Stomach smooth muscle (tissue), 2 donors: ENCODE measurements at regions not wholly inside any gene's neighbourhood (a gene's known extent, or its start where the extent isn't known, plus 50 kb on each side); places are given as distances from the start of the nearest gene placed in this dataset.
"Not testable (repeated sequence)": the region's sequence is repeated elsewhere in the genome, so short reads cannot be mapped to it uniquely, and the experiment has no call there.

Experiments used
- H3K27ac ChIP-seq: one replicate; pipeline ENCODE4 v1.7.0; 2013; ENCODE audit warnings: mild to moderate bottlenecking, low read length, inconsistent platforms
- H3K27me3 ChIP-seq, 2 donors: one replicate each; pipeline ENCODE4 v1.7.0; 2013; ENCODE audit warnings: low read length in 2 of 2; ENCODE audit not compliant: insufficient read depth in 2 of 2, control insufficient read depth in 1 of 2
- H3K36me3 ChIP-seq, 2 donors: one replicate each; pipeline ENCODE4 v1.7.0; 2013; ENCODE audit warnings: low read length in 2 of 2; ENCODE audit not compliant: control insufficient read depth in 2 of 2, insufficient read depth in 2 of 2
- H3K4me1 ChIP-seq: one replicate; pipeline ENCODE4 v1.7.0; 2013; ENCODE audit warnings: low read length; ENCODE audit not compliant: control insufficient read depth, insufficient read depth
- H3K4me3 ChIP-seq, 2 donors: one replicate each; pipeline ENCODE4 v1.7.0; 2013; ENCODE audit warnings: low read length in 2 of 2
- H3K9ac ChIP-seq, 2 donors: one replicate each; pipeline ENCODE4 v1.7.0; 2013; ENCODE audit warnings: low read length in 2 of 2, mild to moderate bottlenecking in 1 of 2
- H3K9me3 ChIP-seq, 2 donors: one replicate each; pipeline ENCODE4 v1.7.0; 2013; ENCODE audit warnings: low read length in 2 of 2; ENCODE audit not compliant: control insufficient read depth in 2 of 2
- donor health status: healthy.
- donor health status: Pancreatic carcinoma.

GRCh38 chr14:76698191-76698590 is 63.1 kb upstream of the VASH1 start:
- H3K27ac ChIP-seq, result no peak overlapping the region
- peaks cover 0 to 3% of the 10 kb centered on the region in 2 donors for H3K27me3 ChIP-seq
- no peak overlapping the region for H3K4me3 ChIP-seq
- no peaks in the 10 kb centered on the region for H3K36me3 ChIP-seq
- H3K9ac ChIP-seq, result no peak overlapping the region
- H3K4me1 ChIP-seq, result peaks cover 3% of the 10 kb centered on the region
- no peaks in the 10 kb centered on the region for H3K9me3 ChIP-seq

DNA sequence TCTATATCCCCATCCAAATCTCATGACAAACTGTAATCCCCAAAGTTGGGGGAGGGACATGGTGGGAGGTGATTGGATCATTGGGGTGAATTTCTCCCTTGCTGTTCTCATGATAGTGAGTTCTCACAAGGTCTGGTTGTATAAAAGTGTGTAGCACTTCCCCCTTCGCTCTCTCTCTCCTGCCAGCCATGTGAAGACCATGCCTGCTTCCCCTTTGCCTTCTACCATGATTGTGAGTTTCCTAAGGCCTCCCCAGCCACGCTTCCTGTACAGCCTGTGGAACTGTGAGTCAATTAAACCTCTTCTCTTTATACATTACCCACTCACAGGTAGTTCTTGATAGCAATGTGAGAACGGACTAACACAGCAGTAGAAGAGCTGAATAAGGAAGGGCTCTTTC is 62.6 kb upstream of the VASH1 start:
- Histone ChIP-seq H3K36me3 (no peaks in the 10 kb centered on the region), H3K9me3 (no peaks in the 10 kb centered on the region), H3K4me3 (no peak overlapping the region), H3K9ac (no peak overlapping the region), H3K27ac (no peak overlapping the region), H3K4me1 (peaks cover 3% of the 10 kb centered on the region), H3K27me3 (peaks cover 0 to 3% of the 10 kb centered on the region in 2 donors)

GRCh38 chr14:76699209-76699938 is 61.9 kb upstream of the VASH1 start:
- H3K9me3 ChIP-seq, result no peaks in the 10 kb centered on the region
- H3K9ac ChIP-seq, result no peak overlapping the region
- no peaks in the 10 kb centered on the region for H3K36me3 ChIP-seq
- H3K4me3 ChIP-seq, result no peak overlapping the region
- H3K27ac ChIP-seq, result no peak overlapping the region
- peaks cover 0 to 3% of the 10 kb centered on the region in 2 donors for H3K27me3 ChIP-seq
- H3K4me1 ChIP-seq, result peaks cover 3% of the 10 kb centered on the region

DNA sequence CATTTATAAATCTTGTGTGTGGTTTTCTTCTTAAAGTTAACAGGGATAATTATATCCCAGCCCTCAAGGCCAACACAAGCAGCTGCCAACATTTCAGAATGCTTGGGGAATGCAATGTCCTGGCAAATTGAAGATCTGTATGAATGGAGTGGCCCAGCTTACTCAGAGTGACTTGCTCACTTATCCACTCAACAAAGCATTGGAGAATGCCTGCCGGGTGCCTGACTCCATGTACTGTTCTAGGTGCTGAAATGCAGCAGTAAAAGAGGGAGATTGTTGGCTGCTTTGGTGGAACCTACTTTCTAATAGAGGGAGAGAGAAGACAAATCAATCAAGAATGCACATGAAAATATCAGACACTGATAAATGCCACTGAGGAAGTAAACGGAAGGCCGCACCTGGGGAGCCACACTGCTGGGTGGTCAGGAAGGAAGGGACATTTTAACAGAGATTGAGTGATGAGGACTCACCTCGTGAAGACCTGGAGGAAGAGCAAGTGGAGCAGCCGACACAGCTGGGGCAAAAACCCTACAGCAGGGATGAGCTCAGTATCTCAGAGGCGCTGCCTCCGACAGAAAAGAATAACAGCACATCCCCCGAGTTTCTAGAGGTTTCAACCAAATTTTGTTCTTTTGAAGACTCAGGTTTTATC is 61.2 kb upstream of the VASH1 start:
- Histone ChIP-seq H3K4me3 (no peak overlapping the region), H3K27ac (no peak overlapping the region), H3K9ac (no peak overlapping the region), H3K36me3 (no peaks in the 10 kb centered on the region), H3K27me3 (peaks cover under 1 to 4% of the 10 kb centered on the region in 2 donors), H3K4me1 (peaks cover 3% of the 10 kb centered on the region), H3K9me3 (no peaks in the 10 kb centered on the region)

- Histone ChIP-seq H3K36me3 (no peaks in the 10 kb centered on the region), H3K9ac (no peak overlapping the region), H3K27me3 (peaks cover 3% of the 10 kb centered on the region in 2 donors), H3K4me1 (peaks cover 3% of the 10 kb centered on the region), H3K27ac (no peak overlapping the region), H3K4me3 (no peak overlapping the region), H3K9me3 (no peaks in the 10 kb centered on the region)
Measured at GRCh38 chr14:76701436-76701835, 59.8 kb upstream of the VASH1 start.

DNA sequence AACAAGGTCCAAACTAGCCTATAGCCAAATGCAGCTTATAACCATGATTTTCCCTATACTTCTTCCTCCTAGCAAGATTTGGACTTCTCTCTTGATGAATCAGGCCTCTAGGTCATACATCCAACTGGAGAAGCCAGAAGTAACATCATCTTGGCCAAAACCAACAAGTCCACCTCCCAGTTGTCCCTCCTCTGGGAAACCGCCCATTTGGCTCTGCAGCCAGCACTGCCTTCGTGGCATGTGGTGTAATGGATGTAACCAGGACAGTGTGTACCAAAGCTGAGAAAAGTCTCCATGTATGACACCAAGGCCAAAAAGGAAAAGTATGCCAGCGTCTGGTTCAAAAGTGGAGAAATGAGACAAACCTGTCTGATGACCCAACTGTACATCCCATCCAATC is 59.3 kb upstream of the VASH1 start:
- Histone ChIP-seq H3K4me3 (no peak overlapping the region), H3K27me3 (peaks cover 3% of the 10 kb centered on the region in 2 donors), H3K9me3 (no peaks in the 10 kb centered on the region), H3K27ac (no peak overlapping the region), H3K36me3 (no peaks in the 10 kb centered on the region), H3K9ac (no peak overlapping the region), H3K4me1 (peaks cover 3% of the 10 kb centered on the region)

GRCh38 chr14:76705214-76705613 is 56.1 kb upstream of the VASH1 start:
- no peaks in the 10 kb centered on the region for H3K4me1 ChIP-seq

DNA sequence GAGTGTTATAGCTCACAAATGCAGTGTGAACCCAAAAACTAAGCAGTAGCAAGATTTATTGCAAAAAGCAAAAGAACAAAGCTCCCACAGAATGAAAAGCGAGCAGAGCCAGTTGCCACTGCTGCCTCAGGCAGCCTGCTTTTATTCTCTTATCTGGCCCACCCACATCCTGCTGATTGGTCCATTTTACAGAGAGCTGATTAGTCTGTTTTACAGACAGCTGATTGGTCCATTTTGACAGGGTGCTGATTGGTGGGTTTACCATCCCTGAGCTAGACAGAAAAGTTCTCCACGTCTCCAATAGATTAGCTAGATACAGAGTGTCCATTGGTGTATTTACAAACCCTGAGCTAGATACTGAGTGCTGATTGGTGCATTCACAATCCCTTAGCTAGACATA is 55.1 kb upstream of the VASH1 start:
- H3K4me1 ChIP-seq, H3K9me3 ChIP-seq, H3K27me3 ChIP-seq, H3K4me3 ChIP-seq, H3K27ac ChIP-seq, H3K9ac ChIP-seq, H3K36me3 ChIP-seq: not testable (repeated sequence)

More at GRCh38 chr14:76705214-76705613, 56.1 kb upstream of the VASH1 start:
- H3K27ac ChIP-seq, result no peak overlapping the region
- H3K9me3 ChIP-seq, result no peaks in the 10 kb centered on the region
- H3K27me3 ChIP-seq, result peaks cover 3% of the 10 kb centered on the region in 2 donors
- H3K36me3 ChIP-seq, result no peaks in the 10 kb centered on the region
- no peak overlapping the region for H3K9ac ChIP-seq
- H3K4me3 ChIP-seq, result no peak overlapping the region

DNA sequence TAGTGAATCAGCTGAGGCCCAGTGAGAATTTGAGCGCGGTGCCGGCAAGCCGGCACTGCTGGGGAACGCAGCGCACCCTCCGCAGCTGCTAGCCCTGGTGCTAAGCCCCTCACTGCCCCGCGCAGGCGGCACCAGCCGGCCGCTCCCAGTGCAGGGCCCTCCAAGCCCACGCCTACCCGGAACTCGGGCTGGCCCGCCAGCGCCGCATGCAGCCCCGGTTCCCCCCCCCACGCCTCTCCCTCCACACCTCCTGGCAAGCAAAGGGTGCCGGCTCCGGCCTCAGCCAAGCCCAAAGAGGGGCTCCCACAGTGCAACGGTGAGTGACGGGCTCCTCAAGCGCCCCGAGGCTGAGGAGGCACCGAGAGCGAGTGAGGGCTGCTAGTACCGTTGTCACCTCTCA is 54.5 kb upstream of the VASH1 start:
- H3K9me3 ChIP-seq, result no peaks in the 10 kb centered on the region
- H3K4me1 ChIP-seq, result no peaks in the 10 kb centered on the region
- H3K4me3 ChIP-seq, result no peak overlapping the region
- H3K27ac ChIP-seq, result no peak overlapping the region
- H3K9ac ChIP-seq, result no peak overlapping the region
- H3K36me3 ChIP-seq, result no peaks in the 10 kb centered on the region
- H3K27me3 ChIP-seq, result peaks cover 3% of the 10 kb centered on the region in 2 donors

GRCh38 chr14:76708028-76708427 is 53.2 kb upstream of the VASH1 start:
- Histone ChIP-seq H3K9me3 (no peaks in the 10 kb centered on the region), H3K4me1 (no peaks in the 10 kb centered on the region), H3K27ac (no peak overlapping the region), H3K27me3 (peaks cover 3% of the 10 kb centered on the region in 2 donors), H3K9ac (no peak overlapping the region), H3K4me3 (no peak overlapping the region), H3K36me3 (no peaks in the 10 kb centered on the region)

GRCh38 chr14:76708771-76709170 is 52.5 kb upstream of the VASH1 start:
- H3K27ac ChIP-seq, result no peak overlapping the region
- H3K4me1 ChIP-seq, result no peaks in the 10 kb centered on the region
- H3K36me3 ChIP-seq, result no peaks in the 10 kb centered on the region
- H3K9ac ChIP-seq, result no peak overlapping the region
- no peak overlapping the region for H3K4me3 ChIP-seq
- peaks cover 3 to 6% of the 10 kb centered on the region in 2 donors for H3K27me3 ChIP-seq
- no peaks in the 10 kb centered on the region for H3K9me3 ChIP-seq
